Ammon's horn (tissue), 1 donor: ENCODE measurements at regions not wholly inside any gene's neighbourhood (a gene's known extent, or its start where the extent isn't known, plus 50 kb on each side); places are given as distances from the start of the nearest gene placed in this dataset.

Source experiments
- DNase-seq: peaks from one replicate; pipeline ENCODE4 v3.0.0-alpha.2; 2016; ENCODE audit warnings: low spot score

- DNase-seq: no peak
Measured at GRCh38 chr1:216855810-216856209, 132.6 kb upstream of the ESRRG start.

DNA sequence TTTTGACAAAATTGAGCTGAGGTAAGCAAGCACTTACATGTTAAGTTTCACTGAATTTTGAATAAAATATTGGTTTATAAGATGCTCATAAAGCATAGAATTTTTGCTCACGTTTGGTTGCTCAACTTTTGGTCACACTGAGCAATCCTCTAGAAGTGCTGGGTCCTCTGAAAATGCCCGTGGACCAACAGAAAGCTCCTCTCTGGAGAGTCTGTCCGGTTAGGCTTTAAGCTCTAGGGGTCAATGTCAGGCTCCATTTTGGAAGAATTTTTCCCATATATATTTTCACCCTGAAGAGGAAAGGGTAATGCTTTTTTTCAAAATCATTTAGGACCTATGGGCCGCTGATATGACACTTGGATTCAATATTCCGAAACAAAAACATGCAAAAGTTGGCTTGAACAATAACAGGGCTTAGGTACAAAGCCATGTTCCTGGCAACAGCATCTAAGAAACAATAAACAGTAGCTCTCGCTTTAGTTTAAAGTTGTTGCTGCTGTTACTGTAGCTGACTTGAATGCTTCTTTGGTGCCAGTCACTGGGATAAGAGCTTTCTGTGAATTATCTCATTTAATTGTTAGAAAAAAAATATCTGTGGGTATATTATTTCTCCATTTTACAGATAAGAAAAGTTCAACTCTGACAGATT is 131.7 kb upstream of the ESRRG start:
- DNase-seq: no peak

- no peak for DNase-seq
Measured at GRCh38 chr1:216851073-216851472, 127.8 kb upstream of the ESRRG start.

GRCh38 chr1:216849146-216849545 is 125.9 kb upstream of the ESRRG start:
- DNase-seq: no peak

- DNase-seq: peak; percentile 21
Measured at GRCh38 chr1:216847397-216848036, 124.3 kb upstream of the ESRRG start.

GRCh38 chr1:216846339-216846738 is 123.1 kb upstream of the ESRRG start:
- DNase-seq: no peak

DNA sequence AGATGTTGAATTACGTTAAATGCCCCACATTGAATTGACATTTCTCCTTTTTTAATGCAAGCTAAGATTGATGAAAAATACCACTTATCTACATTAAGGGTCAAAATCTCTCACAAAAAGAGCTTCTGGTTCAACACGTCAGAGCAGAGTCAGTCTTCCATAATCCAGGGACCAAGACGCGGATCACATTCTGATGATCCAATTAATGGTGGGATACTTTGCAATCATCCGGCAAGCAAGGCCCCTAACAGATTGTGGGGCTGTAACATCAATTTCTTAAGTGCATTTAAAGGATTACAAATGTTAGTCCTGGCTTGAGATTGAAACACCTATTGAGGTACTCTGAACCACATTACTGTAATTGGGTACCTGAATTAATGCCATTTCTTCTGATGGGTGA is 120.2 kb upstream of the ESRRG start:
- no peak for DNase-seq

- DNase-seq: no peak
Measured at GRCh38 chr1:216841165-216841564, 117.9 kb upstream of the ESRRG start.

GRCh38 chr1:216836316-216836715 is 113.1 kb upstream of the ESRRG start:
- no peak for DNase-seq

DNA sequence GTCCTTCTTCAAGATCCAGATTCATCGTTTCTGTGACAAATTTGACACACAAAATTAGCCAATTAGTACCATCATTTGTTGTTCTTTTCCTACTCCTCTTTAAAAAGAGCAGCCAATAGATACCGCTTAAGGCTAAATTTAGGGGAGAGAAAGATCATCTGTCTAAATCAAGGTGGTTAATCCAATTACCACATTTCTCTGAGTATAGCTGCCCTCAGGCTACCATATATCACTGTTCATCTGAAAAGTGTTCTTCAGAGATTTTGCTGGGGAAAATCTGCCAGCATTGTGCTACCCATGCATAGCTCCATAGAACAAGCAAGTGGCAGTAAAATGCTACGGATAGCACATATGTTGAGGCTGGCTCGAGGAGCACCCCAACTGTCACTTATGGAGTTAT is 110.3 kb upstream of the ESRRG start:
- no peak for DNase-seq

- no peak for DNase-seq
Measured at GRCh38 chr1:216832192-216832591, 109.0 kb upstream of the ESRRG start.

- no peak for DNase-seq
Measured at GRCh38 chr1:216830424-216831210, 107.4 kb upstream of the ESRRG start.

DNA sequence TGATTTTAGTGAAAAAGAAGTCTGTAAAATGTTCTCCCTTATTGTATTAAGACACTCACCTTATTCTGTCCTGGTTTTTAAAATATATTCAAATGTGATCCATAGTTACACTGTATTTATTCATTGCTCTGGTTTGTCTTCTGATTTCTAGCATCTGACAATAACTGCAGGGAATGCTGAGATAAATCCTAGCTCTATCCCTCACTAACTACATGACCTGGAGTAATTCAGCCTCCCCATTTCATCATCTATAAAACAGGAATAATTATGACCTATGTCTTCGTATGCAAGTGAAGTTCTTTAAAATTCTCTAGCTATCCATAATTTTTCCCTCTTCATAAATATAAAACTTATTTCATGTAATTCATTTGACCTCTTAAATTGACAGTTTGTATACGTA is 104.0 kb upstream of the ESRRG start:
- no peak for DNase-seq

DNA sequence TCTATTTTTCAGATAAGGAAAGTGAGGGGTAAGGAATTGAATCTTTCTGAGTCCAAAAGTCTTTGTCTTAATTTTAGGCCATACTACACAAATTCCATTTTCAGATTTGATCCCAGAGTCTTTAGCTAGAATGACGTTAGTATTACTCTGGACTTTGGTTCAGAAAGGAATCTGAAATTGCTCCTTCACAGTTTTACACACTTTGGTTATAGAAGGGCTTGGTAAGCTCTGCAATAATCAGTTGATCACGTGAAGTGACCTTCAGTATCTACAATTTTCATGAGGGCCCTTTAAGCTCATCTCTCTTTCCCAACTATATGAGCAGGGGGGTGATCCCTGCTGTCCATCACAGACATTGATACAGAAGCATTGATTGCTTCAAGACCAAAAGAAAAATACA is 103.4 kb upstream of the ESRRG start:
- no peak for DNase-seq

DNA sequence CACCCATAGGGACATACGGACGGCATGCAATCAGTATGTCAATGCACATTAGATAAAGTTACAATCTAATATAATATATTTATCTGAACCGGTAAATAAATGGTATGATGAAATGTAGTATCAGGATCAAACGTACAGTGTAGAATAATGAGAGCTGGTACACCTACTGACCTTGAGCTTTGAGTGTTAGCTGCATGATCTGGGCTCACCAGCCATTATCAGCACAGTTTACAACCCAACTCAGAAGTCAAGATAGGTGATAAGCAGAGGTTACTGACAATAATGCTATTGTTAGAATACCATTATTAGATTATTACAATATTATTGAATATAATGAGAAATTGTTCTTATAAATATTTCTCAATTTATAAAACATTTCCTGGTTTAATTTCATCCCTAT is 103.0 kb upstream of the ESRRG start:
- DNase-seq: no peak

- no peak for DNase-seq
Measured at GRCh38 chr1:216825557-216825956, 102.3 kb upstream of the ESRRG start.

DNA sequence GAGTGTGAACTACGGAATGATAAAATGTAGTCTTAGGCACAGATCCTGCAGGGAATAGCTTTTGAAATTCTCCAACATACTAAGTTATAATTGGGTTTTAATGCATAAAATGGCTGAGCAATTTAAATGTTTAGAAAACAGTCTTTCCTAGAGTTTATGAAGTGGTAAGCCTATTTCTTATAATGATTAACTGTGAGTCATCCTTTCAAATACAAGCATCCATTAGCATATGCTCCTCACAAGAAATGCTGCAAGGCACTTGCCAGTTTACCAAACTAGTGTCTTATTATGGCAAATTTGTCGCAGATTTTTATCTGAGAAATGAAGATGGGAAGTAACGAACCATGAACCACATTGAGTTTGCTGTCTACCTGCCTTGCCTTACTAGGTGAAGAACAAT is 101.3 kb upstream of the ESRRG start:
- no peak for DNase-seq

DNA sequence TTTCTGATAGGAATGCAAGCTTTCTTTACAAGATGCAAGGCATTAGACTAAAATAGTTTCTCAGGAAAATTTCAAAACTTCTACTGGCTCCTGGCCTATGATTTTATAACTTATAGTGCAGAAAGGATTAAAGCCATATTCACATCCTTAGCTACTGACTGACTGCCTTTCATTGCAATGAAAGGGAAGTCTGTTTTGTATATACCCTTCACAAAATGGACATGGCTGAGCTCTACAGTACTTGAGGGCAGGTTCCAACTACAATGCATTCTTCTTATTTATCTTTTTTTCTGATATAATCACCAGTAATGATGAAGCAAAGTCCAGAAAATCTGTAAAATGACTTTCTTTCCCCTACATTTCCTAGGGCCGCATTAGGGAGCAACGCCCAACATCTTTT is 100.5 kb upstream of the ESRRG start:
- no peak for DNase-seq

DNA sequence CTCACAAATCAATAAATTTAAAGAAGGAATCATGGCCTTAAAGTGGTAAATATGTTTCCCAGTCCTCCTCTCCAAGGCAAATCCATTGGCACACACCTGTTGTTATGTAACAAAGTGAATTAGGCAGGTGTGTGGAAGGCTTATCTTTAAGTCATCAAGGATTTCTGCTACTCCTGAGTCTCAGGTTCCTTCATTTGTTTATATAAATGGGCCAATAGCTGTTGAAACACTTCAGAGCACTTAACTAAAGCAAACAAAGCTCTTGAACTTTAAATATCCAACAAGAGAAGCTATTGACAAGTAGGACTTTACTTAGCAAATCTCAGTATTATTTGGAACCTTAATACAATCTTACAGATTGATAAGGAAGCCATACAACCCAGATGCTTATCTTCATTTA is 99.3 kb upstream of the ESRRG start:
- DNase-seq: no peak

GRCh38 chr1:216820345-216820744 is 97.1 kb upstream of the ESRRG start:
- no peak for DNase-seq

GRCh38 chr1:216818284-216818683 is 95.1 kb upstream of the ESRRG start:
- DNase-seq: no peak

DNA sequence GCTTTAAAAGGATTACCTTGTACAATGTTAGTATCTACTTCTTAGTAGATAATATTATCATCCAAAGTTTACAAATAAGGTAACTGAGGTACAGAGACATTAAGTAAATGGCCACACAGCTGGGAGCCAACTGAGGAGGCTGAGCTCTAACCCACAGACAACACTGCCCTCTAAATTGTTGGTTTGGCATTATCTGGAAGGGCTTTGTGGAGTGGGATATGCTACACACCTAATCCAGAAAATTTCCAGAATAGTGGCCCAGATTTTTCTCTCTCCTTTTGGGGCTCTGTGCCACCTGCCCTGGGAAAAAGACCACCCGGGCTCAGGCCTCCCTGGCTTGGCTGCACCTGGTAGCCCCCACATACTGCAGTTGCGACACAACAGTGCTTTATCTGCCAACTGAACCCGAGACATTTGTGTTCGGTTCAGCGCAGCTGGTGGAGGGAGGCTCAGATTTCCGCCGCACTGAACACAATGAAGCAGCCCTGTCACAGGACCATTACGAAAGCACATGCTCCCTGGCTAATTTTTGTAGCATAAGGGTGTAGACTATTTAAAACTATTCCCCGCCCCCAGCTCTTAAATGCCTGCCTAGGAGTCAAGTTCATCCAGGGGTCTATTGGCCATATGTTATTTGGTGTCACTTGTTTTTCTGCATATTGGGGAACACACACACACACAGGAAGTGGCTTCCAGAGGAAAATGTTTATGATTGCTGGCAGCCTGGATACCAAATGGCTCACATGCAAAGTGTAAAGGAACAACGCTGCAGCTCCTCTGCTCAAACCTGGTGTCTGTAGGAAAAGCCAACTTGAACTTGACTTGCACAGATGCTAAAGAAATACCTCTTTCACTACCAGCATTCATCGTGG is 92.3 kb upstream of the ESRRG start:
- DNase-seq: peak; percentile 59
